ENCODE measurements at regions not wholly inside any gene's neighbourhood (a gene's known extent, or its start where the extent isn't known, plus 50 kb on each side); places are given as distances from the start of the nearest gene placed in this dataset.

GRCh38 chr4:112910109-112910736, 139.2 kb upstream of the ANK2 start:
- POLR2A ChIA-PET: no interaction called here
- Histone ChIP-seq H2AFZ (ENCODE audit: low read depth, low read length) (no peak overlapping the region), H3K27me3 (ENCODE audit: control insufficient read depth in 2 of 2, insufficient read depth in 2 of 2, low read length in 2 of 2) (no peaks in the 10 kb centered on the region), H3K4me1 (ENCODE audit: control insufficient read depth, extremely low read depth, insufficient read depth, low read length) (peaks cover 6% of the 10 kb centered on the region), H3K4me2 (ENCODE audit: insufficient read depth, low read length) (no peak overlapping the region), H3K4me3 (replicated peaks in 1 of 3; ENCODE audit: insufficient read depth in 1 of 3, low read depth in 1 of 3, low read length in 3 of 3) (no peak overlapping the region), H3K9ac (replicated peaks; ENCODE audit: extremely low read depth, insufficient read depth, low read length) (no peak overlapping the region), H3K9me1 (replicated peaks; ENCODE audit: control insufficient read depth, extremely low read depth, insufficient read depth, low read length) (no peaks in the 10 kb centered on the region), H4K20me1 (replicated peaks; ENCODE audit: control insufficient read depth, extremely low read depth, insufficient read depth, low read length) (no peaks in the 10 kb centered on the region), H3K79me2 (ENCODE audit: control insufficient read depth, insufficient read depth, low read length) (no peaks in the 10 kb centered on the region), H3K27ac (ENCODE audit: insufficient read depth, low read depth, low read length) (no peak overlapping the region), H3K9me3 (replicated peaks; ENCODE audit: control insufficient read depth, insufficient read depth, low read length) (no peaks in the 10 kb centered on the region), H3K36me3 (ENCODE audit: control insufficient read depth in 2 of 2, extremely low read depth in 1 of 2, insufficient read depth in 2 of 2, low read length in 2 of 2) (no peaks in the 10 kb centered on the region)
- DNase-seq (ENCODE audit: low read depth, low spot score): no peak
- intact Hi-C loops (cut with micrococcal nuclease) (no loop called here), dilution Hi-C loops (cut with MboI; ENCODE audit: extremely low pct_ligation_motif_present, low sequenced_read_pairs) (no loop called here)
- TF ChIP-seq MYC (IDR thresholded peaks at IDR 0.05; ENCODE audit: low read depth, low read length) (no peak), POLR2AphosphoS5 (IDR thresholded peaks at IDR 0.05; ENCODE audit: insufficient read depth, low read depth, low read length) (no peak), GATA2 (IDR thresholded peaks at IDR 0.05; ENCODE audit: insufficient read depth, insufficient read length, low read depth, low read length) (no peak), POLR2A (IDR thresholded peaks at IDR 0.05; ENCODE audit: low read depth, low read length) (no peak), JUN (IDR thresholded peaks at IDR 0.05; ENCODE audit: borderline replicate concordance, insufficient read depth, insufficient read length, low read depth) (no peak), FOS (IDR thresholded peaks at IDR 0.05; ENCODE audit: borderline replicate concordance, insufficient read depth, low read length) (no peak), EZH2 (IDR thresholded peaks at IDR 0.05; ENCODE audit: borderline replicate concordance, low read depth, low read length, severe bottlenecking) (no peak)
- TF ChIP-seq, protein P1, sequence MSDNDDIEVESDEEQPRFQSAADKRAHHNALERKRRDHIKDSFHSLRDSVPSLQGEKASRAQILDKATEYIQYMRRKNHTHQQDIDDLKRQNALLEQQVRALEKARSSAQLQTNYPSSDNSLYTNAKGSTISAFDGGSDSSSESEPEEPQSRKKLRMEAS (IDR thresholded peaks at IDR 0.05; ENCODE audit: insufficient read depth, insufficient read length): no peak
- TF ChIP-seq, protein P2, sequence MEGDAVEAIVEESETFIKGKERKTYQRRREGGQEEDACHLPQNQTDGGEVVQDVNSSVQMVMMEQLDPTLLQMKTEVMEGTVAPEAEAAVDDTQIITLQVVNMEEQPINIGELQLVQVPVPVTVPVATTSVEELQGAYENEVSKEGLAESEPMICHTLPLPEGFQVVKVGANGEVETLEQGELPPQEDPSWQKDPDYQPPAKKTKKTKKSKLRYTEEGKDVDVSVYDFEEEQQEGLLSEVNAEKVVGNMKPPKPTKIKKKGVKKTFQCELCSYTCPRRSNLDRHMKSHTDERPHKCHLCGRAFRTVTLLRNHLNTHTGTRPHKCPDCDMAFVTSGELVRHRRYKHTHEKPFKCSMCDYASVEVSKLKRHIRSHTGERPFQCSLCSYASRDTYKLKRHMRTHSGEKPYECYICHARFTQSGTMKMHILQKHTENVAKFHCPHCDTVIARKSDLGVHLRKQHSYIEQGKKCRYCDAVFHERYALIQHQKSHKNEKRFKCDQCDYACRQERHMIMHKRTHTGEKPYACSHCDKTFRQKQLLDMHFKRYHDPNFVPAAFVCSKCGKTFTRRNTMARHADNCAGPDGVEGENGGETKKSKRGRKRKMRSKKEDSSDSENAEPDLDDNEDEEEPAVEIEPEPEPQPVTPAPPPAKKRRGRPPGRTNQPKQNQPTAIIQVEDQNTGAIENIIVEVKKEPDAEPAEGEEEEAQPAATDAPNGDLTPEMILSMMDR (IDR thresholded peaks at IDR 0.05; ENCODE audit: extremely low read depth in 1 of 2, insufficient read depth in 1 of 2, low read depth in 1 of 2, low read length in 2 of 2): no peak
- BruUV-seq (replicated peaks): no TSS peak
- no peak for FAIRE-seq
- CTCF ChIA-PET: interaction anchor here (0.6 to 2.1 kb wide), 6 partner anchors 9 to 148 kb away, joined by 3 to 7 read pairs (median 3); no protein-coding TSS in a partner anchor
